HEK293T (cell line): ENCODE measurements at regions not wholly inside any gene's neighbourhood (a gene's known extent, or its start where the extent isn't known, plus 50 kb on each side); places are given as distances from the start of the nearest gene placed in this dataset.

Source experiments
- CTCF ChIA-PET: fragments of 350-600 bp; formaldehyde crosslinking; extraction: SDS; loops from one replicate; lab custom pipeline; 2021; ENCODE audit warnings: antibody characterized with exemption, inconsistent platforms; lab: Yijun Ruan, JAX
- POLR2A ChIA-PET: fragments of 350-600 bp; formaldehyde crosslinking; extraction: SDS; loops from one replicate; lab custom pipeline; 2020; ENCODE audit warnings: antibody characterized with exemption, inconsistent platforms; lab: Yijun Ruan, JAX
- DNase-seq: peaks from one replicate; pipeline ENCODE4 v3.0.0; 2012; ENCODE audit warnings: mixed read lengths; ENCODE audit errors: extremely low spot score
- ARNT ChIP-seq: fragments of 450-650 bp; IDR thresholded peaks from 2 replicates; pipeline ENCODE4 v1.6.1; 2017; ENCODE audit warnings: mild to moderate bottlenecking
- BHLHE40 ChIP-seq: fragments of 450-650 bp; IDR thresholded peaks from 2 replicates; pipeline ENCODE4 v1.6.1; 2016; ENCODE audit warnings: mild to moderate bottlenecking, moderate library complexity, borderline replicate concordance
- CTBP1 ChIP-seq: fragments of 450-650 bp; IDR thresholded peaks from 2 replicates; pipeline ENCODE4 v1.6.1; 2016; ENCODE audit warnings: borderline replicate concordance
- ELF4 ChIP-seq: fragments of 450-650 bp; IDR thresholded peaks from 2 replicates; pipeline ENCODE4 v1.6.1; 2017; ENCODE audit warnings: antibody characterized with exemption
- FOXA1 ChIP-seq: fragments of 450-650 bp; IDR thresholded peaks from 2 replicates; pipeline ENCODE4 v1.6.1; 2016; ENCODE audit warnings: mild to moderate bottlenecking
- FOXK2 ChIP-seq: fragments of 450-650 bp; IDR thresholded peaks from 2 replicates; pipeline ENCODE4 v1.6.1; 2016; ENCODE audit warnings: mild to moderate bottlenecking
- FOXM1 ChIP-seq: fragments of 450-650 bp; IDR thresholded peaks from 2 replicates; pipeline ENCODE4 v1.6.1; 2017; ENCODE audit warnings: mild to moderate bottlenecking, borderline replicate concordance
- HDGF ChIP-seq: fragments of 450-650 bp; IDR thresholded peaks from 2 replicates; pipeline ENCODE4 v1.6.1; 2017; ENCODE audit warnings: antibody characterized with exemption, borderline replicate concordance
- L3MBTL2 ChIP-seq: fragments of 450-650 bp; conservative IDR thresholded peaks from 2 replicates; pipeline ENCODE4 v1.6.1; 2016; ENCODE audit warnings: mild to moderate bottlenecking
- LEF1 ChIP-seq: fragments of 450-650 bp; IDR thresholded peaks from 2 replicates; pipeline ENCODE4 v1.6.1; 2017; ENCODE audit warnings: mild to moderate bottlenecking, borderline replicate concordance
- NFRKB ChIP-seq: fragments of 450-650 bp; IDR thresholded peaks from 2 replicates; pipeline ENCODE4 v1.6.1; 2016; ENCODE audit warnings: mild to moderate bottlenecking, moderate library complexity
- PKNOX1 ChIP-seq: fragments of 450-650 bp; IDR thresholded peaks from 2 replicates; pipeline ENCODE4 v1.6.1; 2016
- SP1 ChIP-seq: fragments of 450-650 bp; IDR thresholded peaks from 2 replicates; pipeline ENCODE4 v1.6.1; 2017
- SUZ12 ChIP-seq: fragments of 450-650 bp; IDR thresholded peaks from 2 replicates; pipeline ENCODE4 v1.6.1; 2016; ENCODE audit warnings: mild to moderate bottlenecking
- TARDBP ChIP-seq: fragments of 450-650 bp; IDR thresholded peaks from 2 replicates; pipeline ENCODE4 v1.6.1; 2016
- ZNF384 ChIP-seq: fragments of 450-650 bp; IDR thresholded peaks from 2 replicates; pipeline ENCODE4 v1.6.1; 2016

GRCh38 chr5:57383093-57383861, 99.3 kb downstream of the ACTBL2 start:
- ChIA-PET CTCF (interaction anchor here (0.6 kb wide), 1 partner anchor 59 kb away, joined by 6 read pairs; no protein-coding TSS in a partner anchor), POLR2A (interaction anchor here (1.1 kb wide), 1 partner anchor 68 kb away, joined by 3 read pairs; no protein-coding TSS in a partner anchor)
- DNase-seq: peak; percentile 14
- TF ChIP-seq BHLHE40 (no peak), CTBP1 (no peak), LEF1 (no peak), SUZ12 (no peak)

DNA sequence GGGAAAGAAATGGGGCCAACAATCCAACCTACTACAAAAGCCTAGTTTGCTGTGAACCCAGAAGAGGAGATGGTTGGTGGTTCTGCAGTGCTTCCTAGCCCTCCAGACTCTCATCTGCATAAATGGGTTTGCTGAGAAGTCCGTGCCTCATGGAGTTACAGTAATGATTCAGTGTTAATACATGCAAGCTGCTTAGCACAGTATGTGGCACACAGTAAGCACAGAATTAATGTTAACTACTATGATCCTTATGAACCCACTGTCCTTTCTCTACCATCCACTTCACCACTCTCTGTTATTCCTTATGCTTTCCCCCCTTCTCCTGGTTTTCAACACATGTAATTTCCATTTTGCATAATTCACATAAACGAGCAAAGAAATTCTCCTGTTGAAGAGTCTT, 100.0 kb downstream of the ACTBL2 start:
- POLR2A ChIA-PET: interaction anchor here (1.1 kb wide), 1 partner anchor 68 kb away, joined by 3 read pairs; no protein-coding TSS in a partner anchor
- CTCF ChIA-PET: no interaction called here
- TF ChIP-seq PKNOX1 (no peak), BHLHE40 (no peak), FOXK2 (no peak), FOXA1 (no peak), SP1 (no peak), HDGF (no peak)
- DNase-seq: no peak

- no peak for DNase-seq
- TF ChIP-seq ELF4: no peak
- TF ChIP-seq LEF1: no peak
- no peak for TF ChIP-seq HDGF
- no peak for TF ChIP-seq PKNOX1
- TF ChIP-seq BHLHE40: no peak
- TF ChIP-seq ZNF384: no peak
- TF ChIP-seq TARDBP: no peak
- no peak for TF ChIP-seq ARNT
- TF ChIP-seq FOXA1: no peak
- ChIA-PET CTCF (interaction anchor here (0.9 kb wide), 1 partner anchor 33 kb away, joined by 5 read pairs; no protein-coding TSS in a partner anchor), POLR2A (no interaction called here)
Observed at GRCh38 chr5:57370376-57370775, 112.2 kb downstream of the ACTBL2 start.

DNA sequence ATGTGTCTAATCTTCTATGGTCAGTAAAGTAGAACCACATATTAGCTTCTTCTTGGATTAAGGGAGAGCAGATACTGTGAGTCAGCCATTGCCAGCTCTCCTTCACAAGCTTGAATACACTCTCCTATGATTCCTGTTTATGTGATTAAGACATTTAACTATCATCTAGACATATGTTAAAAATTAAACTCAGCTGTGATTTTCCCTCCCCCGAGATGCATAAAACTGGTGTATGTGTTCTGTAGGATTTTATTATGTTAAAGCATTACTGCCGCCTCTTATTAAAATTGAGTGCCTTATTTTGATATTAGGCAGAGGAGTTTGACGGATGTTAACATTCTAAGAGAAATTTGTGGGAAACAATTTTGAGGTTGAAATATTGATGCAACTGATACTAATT, 114.6 kb downstream of the ACTBL2 start:
- ChIA-PET POLR2A (no interaction called here), CTCF (no interaction called here)
- TF ChIP-seq PKNOX1: no peak
- no peak for TF ChIP-seq FOXM1
- no peak for TF ChIP-seq L3MBTL2
- no peak for TF ChIP-seq ELF4
- TF ChIP-seq LEF1: no peak
- TF ChIP-seq ZNF384: no peak
- TF ChIP-seq SP1: no peak
- TF ChIP-seq SUZ12: no peak
- no peak for DNase-seq

- CTCF ChIA-PET: no interaction called here
- no peak for TF ChIP-seq PKNOX1
- no peak for TF ChIP-seq BHLHE40
- no peak for TF ChIP-seq ELF4
- TF ChIP-seq TARDBP: no peak
- no peak for TF ChIP-seq HDGF
- no peak for TF ChIP-seq LEF1
- no peak for TF ChIP-seq ZNF384
- TF ChIP-seq SUZ12: no peak
- TF ChIP-seq L3MBTL2: no peak
- TF ChIP-seq NFRKB: no peak
- no peak for TF ChIP-seq SP1
- TF ChIP-seq FOXK2: no peak
- POLR2A ChIA-PET: no interaction called here
- no peak for DNase-seq
Observed at GRCh38 chr5:57366744-57367143, 115.9 kb downstream of the ACTBL2 start.

- POLR2A ChIA-PET: no interaction called here
- no peak for TF ChIP-seq ARNT
- no peak for TF ChIP-seq LEF1
- no peak for TF ChIP-seq ZNF384
- no peak for TF ChIP-seq BHLHE40
- TF ChIP-seq L3MBTL2: no peak
- no peak for TF ChIP-seq NFRKB
- TF ChIP-seq CTBP1: no peak
- no peak for TF ChIP-seq TARDBP
- no peak for TF ChIP-seq FOXK2
- TF ChIP-seq FOXA1: no peak
- no peak for TF ChIP-seq HDGF
- TF ChIP-seq SUZ12: no peak
- no peak for TF ChIP-seq PKNOX1
- TF ChIP-seq ELF4: no peak
- no peak for TF ChIP-seq SP1
- TF ChIP-seq FOXM1: no peak
- CTCF ChIA-PET: no interaction called here
- no peak for DNase-seq
Observed at GRCh38 chr5:57362951-57363350, 119.7 kb downstream of the ACTBL2 start.
